ENCODE measurements at regions not wholly inside any gene's neighbourhood (a gene's known extent, or its start where the extent isn't known, plus 50 kb on each side); places are given as distances from the start of the nearest gene placed in this dataset.

DNA sequence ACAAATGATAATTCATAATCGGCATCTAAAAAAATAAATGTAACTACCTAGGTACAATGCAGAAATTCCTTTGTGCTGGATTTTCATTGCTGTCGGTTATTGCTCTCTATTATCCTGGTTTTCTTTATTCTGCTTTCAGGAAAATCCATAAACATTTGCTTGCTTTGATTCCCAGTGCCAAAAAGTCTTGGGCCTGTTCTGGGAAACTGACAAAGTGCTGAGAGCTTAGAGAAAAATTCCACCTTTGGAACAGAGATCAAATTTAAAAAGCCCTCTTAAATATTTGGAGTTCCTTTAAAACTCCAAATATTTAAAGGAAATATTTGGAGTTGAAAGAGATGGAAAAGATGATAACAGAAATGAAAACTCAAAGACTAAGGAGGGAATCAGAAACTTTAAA lies 87.3 kb upstream of the ZBED5 start:
- DNase-seq, result no peak

DNA sequence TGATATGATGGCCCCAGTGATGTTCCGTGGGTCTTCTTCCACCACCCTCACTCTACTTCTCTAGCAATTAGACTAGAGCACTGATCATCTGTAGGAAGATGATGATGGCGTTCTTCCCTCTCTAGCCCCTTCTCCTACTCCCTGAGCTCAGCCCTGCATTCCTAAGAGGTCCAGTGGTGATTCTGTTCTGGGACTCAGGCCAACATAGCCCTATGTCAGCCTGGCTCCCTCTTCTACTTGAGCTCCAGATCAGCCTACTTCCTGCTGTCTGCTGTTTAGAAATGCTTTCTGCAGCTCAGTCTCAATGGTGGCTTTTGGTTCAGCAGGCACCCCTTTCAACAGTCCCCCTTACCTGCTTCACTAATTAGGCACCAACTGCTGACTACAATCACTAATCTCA lies 86.1 kb upstream of the ZBED5 start:
- DNase-seq, result peak; percentile 35

DNA sequence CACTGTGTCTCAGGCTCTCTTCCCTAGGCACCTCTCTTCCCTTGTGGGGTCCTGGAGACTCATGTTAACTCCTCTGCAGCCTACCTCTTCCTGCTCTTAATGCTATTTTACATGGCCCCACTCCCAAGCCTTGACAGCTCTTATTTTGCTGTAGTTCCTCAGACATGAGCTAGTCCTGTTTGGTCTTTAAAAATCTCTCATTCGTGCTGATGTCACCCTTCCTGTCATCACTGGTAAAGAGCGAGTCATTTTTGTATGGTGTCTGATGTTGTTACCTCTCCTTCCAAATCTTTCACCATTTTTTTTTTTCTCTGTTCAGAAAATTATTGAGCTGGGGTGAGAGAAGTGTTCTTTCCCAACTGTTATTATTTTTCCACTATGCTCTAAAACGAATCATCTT lies 84.8 kb upstream of the ZBED5 start:
- peak; percentile 25 for DNase-seq

DNA sequence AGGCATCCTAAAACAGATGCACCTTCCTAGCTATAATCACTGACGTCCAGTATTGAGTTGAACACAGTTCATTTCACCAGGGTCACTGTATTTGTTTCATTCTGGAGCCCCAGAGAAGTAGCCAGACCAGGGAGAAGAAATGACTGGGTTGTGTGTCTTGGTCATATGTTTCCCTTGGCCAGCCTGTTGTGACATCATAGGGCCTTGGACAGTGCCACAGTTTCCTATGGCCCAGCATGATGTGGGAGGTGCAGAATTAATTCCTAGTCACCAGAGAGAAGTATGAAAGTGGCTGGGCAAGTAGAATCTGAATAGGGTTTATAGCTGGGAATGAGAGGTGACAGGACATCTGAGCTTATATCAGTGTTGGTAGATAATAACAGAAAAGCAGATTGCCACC lies 84.0 kb upstream of the ZBED5 start:
- DNase-seq, result no peak

DNA sequence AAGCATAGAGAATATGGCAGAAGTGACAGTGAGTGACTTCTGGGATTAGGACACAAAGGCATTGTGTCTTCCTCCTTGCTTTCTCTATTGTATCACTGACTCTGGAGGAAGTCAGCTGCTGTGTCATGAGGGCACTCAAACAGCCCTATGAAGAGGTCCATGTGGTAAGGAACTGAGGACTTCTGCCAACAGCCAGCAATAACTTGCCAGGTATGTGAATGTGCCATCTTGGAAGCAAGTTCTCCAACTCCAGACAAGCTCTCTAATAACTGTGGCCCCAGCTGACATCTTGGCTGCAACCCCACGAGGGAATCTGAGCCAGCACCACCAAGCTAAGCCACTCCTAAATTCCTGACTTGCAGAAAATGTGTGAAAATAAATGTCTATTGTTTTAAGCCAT lies 83.6 kb upstream of the ZBED5 start:
- no peak for DNase-seq

DNA sequence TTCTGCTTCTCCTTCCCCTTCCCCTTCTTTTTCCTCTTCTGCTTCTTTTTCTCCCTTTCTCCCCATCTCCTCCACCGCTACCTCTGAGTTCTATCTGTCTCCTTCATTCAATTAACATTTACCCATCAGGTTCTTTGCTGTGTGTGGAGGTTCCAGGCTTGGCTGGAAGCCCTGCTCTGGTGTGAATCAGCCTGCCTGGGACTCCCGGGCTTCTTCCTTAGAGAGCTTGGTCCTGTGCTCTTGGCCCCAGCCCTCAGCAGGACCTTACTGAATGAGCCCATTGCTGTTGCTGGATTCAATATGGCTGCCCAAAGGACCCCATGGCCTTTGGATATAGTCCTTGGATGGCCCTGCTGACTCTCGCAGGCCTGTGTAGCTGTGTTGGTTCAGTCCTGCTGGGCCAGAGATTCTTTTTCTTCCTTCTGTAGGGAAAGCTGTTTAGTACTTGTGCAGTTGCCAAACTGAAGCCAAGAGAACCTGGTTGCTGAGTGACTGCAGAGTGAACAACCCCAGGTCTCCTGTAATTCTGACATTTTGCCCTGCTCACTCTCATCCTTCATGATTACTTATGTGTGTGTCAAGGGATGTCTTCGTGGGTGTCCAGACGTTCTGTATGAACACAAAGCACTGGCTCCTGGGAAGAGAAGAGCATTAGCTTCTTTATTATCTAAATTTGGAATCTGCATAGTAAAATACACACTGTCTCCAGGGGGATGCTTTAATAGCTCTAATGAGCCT lies 81.0 kb upstream of the ZBED5 start:
- DNase-seq, result no peak

DNA sequence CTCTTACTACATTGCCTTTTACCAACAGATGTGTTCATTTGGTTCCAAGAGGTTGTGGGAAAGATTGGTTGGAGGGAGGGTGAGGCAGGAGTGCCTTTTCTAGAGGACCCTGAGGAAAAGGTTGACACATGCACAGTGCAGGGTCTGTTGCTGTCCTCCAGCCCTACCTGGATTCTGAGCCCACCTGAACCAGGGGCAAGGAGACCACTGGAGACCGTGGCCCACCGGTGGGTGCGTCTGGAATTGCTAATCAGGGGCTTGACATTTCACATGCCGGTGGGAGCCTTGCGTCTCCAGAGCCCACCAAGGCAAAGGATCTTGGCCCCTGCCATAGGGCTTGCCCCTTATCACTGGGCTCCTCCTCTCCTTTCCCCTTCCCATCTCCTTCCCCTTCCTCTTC lies 80.4 kb upstream of the ZBED5 start:
- DNase-seq, result no peak

DNA sequence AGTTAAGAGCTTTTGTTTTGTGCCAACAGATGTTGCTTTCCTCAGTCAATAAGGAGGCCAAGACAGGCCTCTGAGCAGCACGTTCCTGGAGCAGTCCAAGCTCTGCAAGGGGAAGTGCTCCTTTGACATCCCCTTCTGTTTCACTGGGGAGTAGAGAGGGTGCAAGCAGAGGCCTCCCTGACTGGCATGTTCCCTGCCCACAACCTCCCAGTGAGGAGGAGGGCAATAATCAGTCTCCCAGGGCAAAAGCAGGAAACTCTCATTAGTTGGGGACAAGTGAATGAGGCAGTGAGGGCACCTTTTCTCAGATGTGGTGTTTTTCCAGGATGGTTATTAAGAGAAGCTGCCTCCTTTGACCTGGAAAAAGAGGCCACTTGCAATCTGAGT lies 79.5 kb upstream of the ZBED5 start:
- no peak for DNase-seq

DNA sequence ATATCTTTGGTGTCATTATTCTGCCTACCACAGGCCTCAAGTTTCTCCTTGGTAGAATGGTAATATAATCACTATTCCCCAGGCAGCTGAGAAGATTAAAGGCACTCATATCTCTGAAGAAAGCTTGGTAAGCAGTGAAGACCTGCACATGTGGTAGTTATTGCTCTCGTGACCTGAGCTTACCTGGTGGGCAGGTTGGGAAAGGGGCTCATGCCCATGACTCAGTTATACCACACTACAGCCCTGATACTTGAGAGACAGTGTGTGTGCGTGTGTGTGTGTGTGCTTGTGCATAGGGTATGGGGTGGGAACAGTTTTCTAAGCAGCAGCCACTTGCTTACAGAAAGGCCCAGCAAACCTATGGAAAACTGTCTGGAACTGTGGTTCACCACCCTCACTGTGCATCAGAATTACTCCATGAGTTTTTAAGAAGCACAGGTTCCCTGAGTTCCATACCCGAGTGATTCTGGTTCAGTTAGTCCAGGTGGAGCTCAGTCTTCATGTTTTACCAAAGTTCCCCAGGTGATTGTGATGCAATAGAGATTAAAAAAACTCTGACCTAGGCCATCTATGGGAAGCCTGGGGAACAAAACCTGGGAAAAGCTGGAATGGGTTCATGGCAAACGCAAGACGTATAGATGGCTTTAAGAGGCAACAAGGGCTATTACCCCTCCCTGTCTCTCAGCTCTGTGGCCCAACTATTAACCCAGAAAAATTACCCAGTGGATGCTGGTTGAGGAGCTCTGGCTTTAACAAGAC lies 79.0 kb upstream of the ZBED5 start:
- DNase-seq, result no peak

DNA sequence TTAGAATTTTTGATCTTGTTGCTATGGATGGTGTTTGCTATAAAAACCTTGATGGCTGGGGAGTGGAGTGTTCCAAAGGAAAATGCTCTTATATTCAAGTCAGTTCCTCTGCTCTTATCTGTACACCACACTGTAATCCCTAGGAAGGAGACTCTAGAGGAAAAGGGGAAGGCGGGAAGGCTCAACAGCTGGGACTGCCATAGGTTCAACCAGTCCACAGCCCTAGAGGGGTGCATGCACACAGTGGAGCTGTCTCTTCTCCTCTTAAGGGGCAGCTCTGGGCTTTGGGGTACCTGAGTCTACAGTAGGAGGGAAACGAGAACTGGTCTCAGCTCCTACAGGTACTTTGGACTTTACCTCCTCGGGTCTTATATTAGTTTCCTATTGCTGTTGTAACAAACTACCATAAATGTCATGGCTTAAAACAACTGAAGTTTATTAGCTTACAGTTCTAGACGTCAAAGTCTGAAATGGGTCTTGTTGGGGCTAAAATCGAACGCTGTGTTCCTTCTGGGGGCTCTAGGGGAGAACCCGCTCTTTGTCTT lies 77.2 kb upstream of the ZBED5 start:
- no peak for DNase-seq

DNA sequence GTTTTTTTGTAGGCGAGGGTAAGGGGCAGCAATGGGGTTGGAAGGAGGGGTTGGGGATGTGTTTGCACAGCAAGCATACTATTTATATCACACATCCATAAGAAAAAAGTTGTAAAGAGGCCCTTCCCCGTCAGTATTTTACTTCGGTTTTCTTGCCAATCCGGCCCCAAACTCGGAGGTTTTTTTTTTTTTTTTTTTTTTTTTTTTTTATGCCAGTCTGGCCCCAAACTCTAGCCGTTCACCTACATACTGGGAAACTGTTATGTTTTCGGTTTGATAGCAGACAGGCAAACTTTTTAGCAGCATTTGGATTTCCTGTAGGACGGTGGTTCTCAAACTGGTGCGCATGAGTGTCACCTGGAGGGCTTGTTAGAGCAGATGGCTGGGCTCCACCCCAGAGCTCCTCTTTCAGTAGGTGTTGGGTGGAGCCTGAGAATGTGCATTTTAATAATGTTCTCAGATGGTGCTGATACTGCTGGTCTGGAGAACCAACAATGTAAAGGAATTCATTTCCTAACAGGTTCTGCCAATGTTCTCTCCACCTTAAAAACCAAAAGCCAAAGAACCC lies 76.5 kb upstream of the ZBED5 start:
- no peak for DNase-seq

DNA sequence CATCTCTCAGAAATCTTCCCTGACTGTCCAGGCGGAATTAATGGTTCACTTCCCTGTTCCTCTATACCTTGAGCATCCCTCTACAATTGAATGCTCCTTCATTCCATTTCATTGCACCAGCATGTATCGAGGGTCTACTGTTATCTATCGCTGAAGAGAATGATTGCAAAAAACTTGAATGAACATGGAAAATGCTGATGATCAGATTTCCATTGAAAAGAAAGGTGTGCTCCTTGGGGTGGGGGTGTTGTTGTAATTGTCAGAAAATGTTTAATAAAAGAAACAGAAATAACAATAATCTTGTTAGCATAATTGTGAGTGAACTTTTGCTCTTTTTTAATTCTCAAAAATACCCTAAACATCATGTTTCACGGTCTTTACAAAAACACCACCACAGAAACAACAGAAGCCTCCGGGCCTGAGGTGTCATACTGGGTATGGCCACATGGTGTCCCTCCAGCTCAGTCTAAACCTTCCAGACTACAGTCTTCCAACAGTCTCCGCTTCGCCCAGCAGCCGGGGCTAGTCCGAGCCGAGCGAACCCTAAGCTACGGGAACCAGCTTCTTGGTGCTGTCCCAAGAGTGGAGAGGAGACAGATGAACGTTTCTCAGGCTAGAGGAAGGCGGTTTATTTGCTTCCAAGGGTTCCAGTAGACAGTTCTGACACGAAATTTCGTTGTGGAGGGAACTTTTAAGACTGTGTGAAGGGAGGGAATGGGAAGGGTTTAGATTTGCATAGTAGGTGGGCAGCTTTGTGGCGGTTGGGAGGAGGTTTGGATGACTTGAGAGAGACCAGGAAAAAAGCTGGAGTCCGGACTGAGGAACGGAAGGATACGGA lies 75.8 kb upstream of the ZBED5 start:
- peak; percentile 93 for DNase-seq

DNA sequence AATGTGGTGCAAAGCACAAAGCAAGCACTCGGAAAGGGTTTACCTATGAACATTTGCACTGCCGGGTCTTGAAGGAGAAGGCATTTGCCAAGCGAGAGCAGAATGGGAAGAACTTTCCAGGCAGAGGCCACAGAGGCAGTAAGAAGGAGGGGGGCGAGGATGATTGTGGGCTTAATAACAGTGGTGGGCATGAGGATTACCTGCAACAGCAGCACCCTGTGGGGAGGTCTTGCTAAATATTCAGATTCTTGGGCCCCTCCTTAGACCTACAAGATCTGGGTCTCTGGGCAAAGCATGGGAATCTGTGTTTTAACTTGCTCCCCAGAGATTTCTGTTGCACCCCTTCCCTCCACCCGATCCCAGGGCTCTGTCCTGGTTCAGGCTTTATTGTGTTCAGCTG lies 75.1 kb upstream of the ZBED5 start:
- DNase-seq, result no peak

DNA sequence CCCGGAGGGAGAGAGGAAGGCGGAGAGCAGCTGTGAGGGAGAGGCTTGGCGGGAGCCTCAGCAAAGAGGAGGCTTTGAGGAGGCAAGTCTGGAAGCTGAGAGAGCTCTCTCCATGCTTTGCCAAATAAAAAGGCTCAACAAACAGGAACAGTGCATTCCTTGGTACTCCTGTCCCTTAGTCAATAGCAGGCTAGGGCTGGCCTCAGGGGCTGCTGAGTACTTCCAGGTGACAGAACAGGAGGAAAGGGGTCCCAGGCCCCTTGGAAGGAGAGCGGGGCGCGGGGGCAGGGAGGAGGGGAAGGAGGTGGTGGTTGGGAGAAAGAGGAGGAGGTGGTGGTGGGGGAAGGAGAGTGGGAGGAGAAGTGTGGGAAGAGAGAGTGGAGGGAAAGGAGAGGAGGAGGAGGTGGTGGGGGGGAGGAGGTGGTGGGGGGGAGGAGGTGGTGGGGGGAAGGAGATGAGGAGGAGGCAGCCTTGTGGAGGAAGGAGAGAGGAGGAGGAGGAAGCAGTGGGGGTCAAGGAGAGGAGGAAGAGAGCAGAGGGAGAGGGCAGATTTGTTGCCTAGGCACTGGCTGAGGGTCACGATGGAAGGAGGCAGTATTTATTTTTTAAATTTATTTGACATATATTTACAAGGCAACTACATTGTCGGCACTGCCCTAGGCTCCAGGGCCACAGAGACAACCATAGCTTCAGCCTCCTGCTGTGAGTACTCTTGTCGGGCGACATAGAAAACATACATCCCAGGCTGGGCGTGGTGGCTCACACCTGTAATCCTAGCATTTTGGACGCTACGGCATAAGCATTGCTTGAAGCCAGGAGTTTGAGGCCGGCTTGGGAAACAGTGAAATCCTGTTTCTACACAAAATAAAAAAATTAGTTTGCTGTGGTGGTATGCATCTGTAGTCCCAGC lies 74.2 kb upstream of the ZBED5 start:
- peak; percentile 21 for DNase-seq

DNA sequence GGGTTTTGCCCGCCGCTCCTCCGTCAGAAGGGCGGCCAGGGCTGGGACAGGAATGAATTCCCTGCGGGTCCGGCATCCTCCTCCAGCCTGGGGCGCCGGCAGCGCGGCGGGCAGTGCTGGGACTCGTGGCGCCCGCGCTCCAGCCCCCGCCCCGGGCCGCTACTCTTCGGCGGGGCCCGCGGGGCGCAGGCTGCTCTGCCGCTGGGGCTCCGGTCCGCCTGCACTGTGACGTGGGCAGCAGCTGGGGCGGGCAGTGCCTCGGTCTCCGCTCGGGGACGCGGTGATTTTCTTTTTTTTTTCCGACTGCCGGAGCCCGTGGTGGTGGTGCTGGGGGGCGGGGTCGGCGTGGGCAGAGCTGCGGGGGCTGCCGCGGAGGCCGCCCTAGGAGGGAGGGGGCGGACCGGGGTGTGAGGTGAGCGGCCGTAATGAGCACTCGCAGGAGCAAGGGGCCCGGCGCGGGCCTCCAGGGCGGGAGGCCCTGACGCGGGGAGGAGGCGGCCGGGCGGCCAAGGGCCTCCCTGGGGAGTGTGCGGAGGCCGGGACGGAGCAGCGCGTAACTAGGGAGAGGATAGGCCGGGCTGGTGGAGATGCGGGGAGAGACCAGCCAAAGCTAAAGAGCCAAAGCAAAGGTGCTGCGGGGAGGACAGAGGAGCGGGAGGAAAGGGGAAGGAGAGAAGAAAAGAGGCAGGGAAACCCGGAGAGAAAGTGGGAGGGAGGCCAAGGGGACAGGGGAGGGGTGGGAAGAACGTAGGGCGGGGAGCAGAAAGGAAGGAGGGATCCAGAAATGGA lies 73.3 kb upstream of the ZBED5 start:
- DNase-seq, result peak; percentile 80

DNA sequence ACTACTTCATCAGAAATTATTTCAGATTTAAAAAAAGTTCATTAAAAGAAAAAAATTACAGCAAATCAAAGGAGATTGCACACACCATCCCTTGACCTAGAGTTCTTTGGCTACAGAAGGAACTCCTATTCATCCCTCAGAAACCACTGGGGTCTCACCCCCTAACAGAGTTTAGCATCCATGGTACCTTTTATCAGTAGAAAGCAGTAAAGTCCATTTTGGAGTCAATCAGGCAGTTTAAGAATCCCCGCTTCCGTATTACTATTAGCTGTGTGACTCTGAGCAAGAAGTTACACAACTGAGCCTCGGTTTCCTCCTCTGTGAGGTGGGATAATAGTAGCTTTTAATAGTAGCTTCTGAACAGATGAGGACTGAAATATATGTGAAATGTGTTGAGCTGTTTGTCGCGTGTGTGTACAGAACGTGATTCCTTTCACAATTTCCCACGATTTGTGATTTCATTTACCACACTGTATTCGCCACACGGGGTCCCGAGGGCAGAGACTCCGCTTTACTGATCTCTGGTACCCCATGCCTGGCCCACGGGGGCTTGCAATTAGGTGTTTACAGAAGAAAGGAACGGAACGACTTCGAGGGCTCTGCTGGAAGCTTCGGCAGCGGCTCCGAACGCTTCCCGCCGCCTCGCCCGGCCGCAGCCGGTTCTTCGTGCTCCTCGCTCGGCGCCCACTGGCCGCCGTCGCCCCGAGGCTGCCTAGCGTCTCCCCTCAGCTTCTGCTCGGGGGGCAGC lies 72.5 kb upstream of the ZBED5 start:
- DNase-seq, result no peak

DNA sequence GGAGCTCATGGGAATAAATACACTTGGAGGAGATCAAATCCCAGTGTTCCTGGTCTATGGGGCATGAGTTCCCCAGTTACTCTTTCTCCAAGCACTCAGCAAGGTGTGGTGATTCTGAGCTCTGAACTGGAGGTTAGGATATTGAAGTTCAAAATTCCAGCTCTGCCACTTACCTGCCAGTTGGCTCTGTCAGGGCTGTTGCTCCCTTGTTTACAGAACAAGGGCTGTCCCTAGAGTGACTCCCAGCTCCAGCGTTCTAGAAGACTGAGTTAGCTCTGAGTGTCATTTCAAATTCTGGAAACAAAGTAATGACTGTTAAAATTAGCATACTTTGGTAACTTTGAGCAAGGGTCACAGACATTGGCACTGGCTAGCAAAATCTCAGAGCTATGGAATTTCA lies 69.7 kb upstream of the ZBED5 start:
- no peak for DNase-seq

DNA sequence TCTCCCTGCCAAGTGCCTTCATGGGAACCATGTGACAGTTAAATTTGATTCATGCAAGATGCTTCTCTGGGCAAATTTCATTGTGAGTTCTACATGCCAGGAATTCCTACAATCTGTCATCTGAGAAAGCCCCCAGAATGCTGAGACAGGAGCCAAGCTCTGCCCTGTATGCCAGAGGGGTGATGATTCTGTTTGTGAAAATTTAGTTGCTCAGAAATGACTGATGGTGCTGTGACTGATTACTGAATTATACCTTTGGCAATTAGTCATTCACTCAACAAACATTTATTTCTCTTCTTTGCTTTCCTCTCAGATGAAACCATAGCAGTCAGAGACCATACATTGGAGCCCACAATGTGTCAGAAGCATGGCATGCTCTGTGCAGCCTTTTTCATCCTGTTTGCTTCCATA lies 69.0 kb upstream of the ZBED5 start:
- peak; percentile 41 for DNase-seq

DNA sequence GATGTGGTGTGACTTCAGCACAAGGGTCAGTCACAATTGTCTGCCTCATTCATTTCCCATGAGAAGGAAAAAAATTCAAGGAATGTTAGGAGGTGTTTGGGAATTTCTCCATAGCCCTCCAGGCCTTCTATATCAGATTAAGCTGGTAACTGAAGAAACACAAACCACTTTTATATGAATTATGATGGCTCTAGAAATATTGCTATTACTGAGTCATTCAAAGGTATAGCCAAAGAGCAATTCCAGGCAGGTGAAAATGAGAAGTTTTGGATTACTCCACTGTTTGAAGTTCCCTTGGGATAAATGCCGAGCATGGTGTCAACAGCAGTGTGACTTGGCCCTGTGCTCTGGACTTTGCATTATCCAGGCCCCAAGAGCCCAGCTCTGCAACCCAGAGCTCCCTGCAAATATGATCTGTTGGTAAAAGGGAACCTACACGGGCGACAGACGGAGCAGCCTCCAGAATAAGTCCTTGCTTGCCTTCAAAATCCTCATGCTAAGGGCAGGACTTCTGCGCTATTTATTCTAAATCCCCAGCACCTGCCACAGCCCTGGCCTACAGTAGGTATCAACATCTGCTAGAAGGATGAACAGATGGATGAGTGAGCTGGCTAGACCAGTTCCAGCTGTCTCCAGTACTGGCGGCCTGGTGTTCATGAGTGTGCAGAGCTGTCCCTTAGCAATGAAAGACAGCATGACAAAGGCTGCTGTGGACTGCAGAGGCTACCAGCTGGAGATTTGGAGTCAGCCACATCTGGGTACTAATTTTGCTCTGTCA lies 67.5 kb upstream of the ZBED5 start:
- DNase-seq, result no peak

DNA sequence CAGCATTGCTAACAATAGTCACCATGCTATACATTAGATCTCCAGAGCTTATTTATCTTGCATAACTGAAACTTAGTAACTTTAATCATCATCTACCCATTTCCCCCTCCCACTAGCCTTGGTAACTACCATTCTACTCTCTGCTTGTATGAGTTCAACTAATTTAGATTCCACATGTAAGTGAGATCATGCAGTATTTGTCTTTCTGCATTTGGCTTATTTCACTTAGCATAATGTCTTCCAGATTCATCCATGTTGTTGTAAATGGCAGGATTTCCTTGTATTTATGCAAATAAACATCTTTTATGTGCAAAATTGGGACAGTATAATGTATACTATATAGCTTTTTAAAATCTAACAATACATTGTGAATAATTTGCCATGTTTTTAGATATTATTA lies 66.0 kb upstream of the ZBED5 start:
- no peak for DNase-seq
